Embryonic facial prominence (tissue), 1 donor: ENCODE measurements at regions not wholly inside any gene's neighbourhood (a gene's known extent, or its start where the extent isn't known, plus 50 kb on each side); places are given as distances from the start of the nearest gene placed in this dataset.

Source experiments
- DNase-seq: peaks from one replicate; pipeline ENCODE4 v3.0.0-alpha.2; 2016; ENCODE audit errors: extremely low spot score

DNA sequence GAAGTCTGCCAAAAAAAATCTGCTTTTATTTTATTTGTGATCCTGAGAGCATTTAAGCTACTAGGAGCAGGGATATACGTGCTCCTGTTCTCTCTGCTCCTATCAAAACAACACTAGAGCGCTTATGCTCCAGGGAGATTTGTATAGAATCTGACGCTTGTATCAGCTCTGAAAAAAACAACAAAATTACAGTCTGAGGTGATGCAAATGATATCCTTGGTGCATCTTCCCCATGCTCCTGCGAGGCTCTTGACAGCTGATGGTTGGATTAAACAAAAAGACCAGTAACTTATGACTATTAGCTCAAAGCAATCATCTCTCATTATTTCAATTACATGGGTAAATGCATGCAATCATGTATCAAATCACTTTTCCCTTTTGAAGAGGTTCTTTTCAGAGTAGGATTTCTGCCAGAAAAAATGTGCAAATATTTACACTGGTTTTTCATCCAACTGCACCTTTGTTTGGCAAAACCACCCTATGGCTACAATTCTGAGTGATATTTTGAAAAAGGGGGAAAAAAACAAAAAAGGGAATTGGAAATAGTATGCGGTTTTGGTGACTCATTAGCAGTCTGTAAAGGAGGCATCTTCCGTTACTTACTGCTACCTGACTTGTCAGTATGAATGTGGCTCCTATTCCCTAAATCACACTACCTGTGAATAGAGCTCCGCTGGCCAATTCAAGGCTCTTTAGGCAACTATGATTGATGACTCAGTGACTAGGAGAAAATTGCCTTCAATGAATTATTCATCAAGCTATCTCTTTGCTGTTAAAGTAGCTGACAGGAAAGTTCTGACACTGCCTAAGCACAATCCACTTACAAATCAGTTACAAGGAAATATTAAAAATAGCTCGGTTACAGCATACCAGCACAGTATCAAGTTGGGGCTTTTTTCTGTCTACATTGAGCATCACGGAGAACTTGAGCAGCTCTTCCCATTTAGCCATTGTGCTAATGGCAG is 450.0 kb downstream of the FOXG1 start:
- DNase-seq, result no peak

DNA sequence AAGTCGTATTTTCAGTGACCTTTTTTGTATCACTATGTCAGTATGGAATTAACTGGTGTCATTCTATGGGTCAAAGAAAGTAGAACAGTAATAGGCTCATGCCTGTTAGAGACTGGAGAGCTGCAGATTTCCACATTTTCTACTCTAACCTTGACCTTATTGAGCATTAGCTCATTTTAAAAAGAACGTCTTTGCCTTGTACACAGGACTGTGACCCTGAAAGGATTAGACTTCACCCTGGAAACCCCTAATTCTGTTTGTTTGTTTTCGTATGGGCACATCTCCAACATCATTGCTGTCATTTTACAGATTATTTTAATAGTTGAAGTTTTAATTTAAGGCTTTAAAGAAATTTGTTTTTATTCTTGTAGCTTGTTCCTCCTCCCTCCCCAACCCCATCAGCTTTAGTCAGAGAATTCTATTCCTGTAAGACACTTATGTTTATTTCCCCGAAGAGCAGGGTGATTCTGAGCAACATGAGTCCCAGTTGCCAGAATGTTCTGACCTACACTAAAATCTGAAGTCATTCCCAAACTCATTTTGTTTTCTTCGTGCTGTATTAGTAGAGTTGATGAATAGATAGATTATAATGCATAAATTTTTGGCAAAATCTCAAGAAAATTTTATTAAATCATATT is 451.3 kb downstream of the FOXG1 start:
- DNase-seq, result no peak

DNA sequence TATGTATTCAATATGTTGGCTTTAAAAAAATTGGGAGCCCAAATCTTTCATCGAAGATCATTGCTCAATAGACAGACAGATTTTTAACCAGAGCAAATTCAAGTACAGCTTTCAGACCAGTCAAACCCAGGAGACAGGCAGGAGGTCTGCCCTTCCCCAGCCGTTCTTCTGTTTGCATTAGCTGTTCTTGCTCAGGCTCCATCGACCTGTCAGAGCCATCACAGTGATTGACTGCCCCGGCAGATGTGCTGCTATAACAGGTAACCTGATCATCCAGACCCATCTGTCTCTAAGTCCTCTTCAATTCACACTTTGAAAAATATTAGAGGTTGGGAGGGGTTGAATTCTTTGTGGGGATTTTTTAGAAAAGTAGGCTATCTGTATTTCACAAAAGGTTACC is 453.5 kb downstream of the FOXG1 start:
- DNase-seq, result no peak

DNA sequence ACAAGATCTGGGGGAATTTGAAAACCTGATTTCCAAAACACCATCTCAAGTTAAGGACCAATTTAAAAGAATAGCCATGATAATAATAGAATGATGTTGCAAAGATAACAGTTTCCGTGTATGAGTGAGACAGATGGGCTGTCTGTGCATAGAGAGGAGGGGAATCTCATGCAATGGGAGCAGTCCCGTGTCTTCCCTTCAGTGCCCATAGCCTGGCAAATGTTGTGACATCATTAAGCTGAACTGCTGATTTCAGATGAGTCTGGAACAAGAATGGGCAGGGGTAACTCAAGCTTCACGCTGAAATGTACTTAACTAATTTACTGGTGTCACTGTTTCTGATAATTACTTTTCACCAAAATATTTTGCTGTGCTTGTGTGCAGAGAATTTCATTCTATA is 454.0 kb downstream of the FOXG1 start:
- no peak for DNase-seq

DNA sequence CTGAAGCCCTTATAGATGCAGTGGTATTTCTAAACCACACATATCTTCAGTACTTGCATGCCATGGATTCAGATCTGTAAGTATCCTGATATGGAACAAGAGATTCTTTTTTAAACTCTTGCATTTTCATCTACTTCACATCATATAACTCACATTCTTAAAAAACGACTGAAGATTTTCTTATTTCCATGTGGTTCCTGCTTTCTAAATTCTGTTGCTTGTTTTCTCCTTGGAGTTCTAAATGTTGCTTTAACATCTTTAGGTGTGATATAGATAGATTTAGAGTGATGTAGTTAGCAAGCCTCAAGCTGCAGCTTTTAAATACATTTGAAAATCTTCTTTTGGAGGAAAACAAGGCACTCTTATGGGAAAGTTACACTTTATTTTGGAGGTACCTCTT is 455.4 kb downstream of the FOXG1 start:
- no peak for DNase-seq

DNA sequence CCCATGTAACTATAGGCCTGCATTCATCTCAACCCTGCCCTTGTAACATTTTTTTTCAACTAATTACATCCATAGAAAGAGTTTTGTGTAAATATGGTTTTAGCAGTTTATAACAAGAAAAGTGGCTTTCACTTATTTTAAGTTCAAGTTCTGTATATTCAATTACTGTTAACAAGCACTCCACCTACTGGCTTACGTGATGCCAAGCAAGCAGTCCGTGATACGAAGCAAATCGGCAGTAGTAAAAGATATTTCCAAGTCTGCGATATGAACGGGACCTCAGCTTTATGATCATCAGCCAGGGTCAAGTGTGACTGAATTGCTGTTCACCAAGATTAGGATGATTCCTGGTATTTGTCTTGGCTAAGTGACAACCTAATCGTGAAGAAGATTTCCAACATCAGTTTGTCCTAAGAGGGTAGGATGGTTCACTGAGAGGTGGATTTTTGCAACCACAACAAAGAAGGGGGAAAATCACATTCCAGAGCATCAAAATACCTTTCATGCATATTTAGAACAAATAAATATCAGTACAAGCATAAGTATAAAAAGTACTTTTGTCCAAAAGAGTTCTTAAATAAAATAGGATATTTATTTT is 456.2 kb downstream of the FOXG1 start:
- DNase-seq, result peak; percentile 13

DNA sequence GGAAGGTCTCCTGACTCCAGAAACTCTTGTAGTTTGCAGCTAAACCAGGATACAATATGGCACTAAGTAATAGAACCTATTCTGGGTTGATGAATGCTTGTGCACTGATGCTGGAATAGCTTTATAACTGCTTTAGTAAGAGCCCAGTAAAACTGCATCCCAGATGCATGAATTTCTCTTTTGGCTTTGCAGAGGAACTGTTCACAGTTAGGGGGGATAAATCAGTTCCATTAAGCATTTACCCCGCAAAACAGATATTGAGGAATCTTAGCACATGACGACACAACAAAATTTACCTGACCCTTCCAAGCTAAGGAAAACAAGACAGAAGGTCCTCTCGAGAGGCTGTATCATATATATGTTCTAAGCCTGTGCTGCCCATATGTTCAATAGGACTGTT is 457.4 kb downstream of the FOXG1 start:
- DNase-seq, result no peak

DNA sequence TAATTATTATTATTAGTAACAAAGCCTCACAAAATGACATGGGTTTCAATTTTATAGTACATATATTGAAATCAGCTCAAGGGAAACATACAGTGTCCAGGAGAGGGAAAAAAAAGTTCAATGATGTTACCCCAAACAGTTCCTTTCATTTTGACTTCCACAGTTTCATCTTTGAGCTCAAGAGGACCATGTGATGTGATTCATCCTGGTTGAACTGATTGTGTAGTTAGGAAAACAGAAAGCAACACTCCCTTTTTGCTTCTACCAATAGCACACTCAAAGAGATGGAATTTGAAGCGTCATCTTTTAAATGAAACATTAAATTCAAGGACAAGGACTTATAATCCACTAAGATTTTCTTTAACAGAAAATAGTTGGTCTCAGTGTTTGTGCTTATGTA is 461.0 kb downstream of the FOXG1 start:
- DNase-seq, result no peak

DNA sequence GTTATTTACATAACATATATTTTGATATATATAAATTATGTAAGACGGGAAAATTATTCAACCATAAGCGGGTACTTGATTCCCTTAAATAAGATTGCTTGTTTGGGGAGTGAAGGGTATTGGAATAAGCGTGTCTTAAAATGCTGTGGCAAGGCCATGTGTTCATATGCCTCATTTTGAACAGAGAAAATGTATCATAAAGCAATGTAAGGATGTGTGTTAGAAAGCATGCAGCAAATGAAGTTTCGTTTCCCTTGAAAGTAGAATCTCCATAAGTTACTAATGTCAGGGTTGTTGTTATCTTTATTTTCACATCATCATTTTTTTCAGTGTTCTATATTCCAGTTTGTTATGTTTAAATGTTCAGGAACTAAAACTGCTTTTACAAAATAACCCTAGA is 465.6 kb downstream of the FOXG1 start:
- no peak for DNase-seq

DNA sequence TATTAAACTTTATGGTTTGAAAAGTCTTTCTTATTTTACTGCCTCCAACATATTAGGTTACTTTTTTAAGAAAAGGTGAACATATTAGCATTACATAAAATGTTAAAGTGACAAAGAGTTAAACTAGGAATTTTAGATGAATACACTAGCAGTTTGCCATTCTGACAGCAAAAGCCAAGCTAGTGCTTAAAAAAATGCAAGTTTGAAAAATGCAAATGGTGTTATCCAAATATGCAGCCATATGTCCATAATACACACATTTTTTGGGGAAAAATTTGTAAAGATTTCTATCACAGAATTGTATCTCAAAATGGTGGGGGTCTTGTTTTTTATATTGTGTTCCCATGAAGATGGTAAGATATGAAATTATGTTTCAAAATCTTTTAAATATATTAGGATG is 466.1 kb downstream of the FOXG1 start:
- no peak for DNase-seq

DNA sequence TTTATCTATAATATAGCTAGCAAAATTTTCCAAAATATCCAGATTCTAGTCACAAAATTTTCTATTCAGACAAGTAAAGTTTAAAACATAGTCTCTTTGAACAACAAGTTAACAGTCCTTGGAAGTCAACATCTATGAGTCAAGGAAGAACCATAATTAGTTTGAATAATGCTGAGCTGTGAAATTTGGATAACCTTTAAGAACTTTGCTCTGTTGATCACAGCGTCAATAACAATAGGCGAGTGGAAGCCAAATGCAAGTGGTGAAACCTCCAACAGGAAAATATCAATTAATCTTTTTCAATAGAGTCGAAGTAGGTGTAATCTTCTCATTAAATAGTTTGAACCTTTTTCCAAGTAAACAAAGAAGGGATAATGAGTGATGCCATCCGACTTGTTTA is 466.6 kb downstream of the FOXG1 start:
- no peak for DNase-seq

DNA sequence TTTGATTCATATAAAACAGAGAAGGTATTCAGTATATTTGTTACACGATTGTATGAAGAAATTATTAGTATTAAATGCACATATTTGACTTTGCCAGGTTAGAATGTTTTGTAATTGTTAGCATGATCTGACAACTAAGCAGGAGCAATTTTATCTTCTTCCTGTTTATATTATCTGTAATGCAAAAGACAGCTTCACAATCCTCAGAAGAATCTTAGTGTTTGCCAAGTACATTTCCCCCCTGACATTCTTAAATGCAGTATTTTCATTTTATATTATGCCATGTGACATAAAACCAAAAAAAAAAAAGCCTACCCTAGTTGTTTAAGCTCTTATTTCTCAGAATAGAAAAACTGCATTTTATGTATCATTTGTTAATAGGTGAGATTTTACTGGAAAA is 469.4 kb downstream of the FOXG1 start:
- no peak for DNase-seq

DNA sequence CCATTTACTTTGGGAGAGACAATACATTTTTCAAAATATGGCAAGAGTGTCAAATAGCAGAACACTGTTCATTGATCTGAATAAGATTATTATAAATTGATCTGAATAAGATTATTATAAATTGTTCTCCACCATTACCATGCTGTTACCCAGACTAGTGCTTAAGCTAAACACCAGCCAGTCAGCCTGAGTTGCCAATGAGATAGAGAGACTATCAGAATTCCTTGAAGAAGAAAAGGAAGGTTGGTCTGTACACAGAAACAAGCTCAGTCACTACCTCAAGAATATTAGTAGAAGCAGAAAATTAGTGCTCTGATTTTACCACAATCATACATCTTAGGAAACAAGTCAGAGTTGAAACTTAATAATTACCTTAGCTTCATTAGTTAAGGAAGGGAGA is 469.8 kb downstream of the FOXG1 start:
- DNase-seq, result no peak

DNA sequence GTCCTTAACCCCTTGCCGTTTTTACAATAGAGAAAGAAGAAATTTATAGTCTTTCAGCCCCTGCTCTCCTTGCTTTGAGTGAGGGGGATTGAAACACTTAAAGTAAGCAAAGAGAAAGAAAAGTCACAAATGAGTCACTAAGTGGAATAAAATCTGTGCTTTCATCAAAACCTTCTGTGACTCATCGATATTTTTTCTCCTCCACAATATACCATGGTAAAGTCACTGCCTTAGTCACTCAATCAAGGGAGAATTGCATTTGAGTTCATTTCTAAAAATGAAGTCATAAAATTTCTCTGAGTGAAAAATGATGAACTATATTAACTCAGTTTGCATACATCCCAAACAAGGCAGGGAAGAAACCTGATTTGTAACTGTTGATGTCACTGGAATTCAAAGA is 470.3 kb downstream of the FOXG1 start:
- DNase-seq, result no peak

DNA sequence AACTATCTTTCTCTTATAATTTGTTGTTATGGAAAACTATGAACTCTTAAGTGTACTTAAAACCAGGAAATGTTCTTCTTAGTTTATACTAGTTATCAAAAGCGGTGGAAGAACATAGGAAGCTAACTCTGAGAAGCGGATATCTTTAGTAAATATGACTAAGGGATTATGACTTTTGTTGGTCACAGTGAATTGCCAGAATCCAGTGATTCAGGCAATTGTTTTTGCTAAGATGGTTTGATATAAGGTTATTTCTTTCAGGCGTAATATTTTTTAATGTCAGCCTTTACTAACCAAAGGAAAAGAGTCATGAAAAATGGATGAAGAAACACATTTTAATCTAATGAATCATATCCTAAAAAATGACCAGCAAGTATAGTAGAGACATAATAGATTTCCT is 473.5 kb downstream of the FOXG1 start:
- no peak for DNase-seq

DNA sequence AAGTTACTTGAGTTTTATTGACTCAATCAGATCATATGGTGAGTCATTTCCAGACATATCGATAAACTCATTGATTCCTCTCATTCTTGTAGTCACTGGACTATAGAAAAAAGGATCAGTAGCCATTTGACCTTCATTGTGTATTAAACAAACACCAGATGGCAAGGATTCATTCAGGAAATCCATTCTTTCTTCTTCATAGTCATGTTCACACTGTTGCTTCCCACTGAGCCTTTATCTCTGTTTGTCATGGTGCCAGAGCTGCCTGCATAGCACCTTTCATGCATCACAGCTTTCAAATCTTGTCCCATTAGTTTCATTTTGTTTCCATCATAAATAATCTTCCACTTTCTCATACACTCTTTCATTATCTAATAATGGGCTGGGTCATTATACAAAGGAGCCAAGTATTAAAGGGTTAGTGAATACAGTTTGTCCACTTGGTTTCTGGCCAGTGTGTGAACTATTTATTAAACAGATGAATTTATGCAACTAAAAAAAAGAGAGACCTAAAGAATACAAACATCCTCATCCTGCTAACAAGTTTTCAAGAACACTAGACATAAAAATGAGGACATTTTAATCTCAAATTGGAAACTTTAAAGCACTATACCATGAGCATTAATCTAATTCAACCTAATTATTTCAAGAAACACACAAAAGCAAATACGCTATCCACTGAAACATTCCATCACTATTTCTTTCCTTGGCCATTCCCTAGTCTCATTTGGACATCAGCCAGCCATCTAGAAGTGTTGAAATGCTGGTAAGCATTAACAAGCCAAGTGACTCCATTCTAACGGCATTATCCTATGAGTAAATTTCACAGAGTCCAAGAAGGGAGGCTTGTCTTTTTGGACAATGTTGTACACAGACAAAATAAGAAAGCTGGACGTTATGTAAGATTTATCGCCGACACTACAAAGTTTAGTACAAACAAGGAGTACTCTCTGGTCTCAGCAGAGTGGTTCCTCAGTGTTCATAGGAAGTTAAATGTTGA is 476.5 kb downstream of the FOXG1 start:
- no peak for DNase-seq

DNA sequence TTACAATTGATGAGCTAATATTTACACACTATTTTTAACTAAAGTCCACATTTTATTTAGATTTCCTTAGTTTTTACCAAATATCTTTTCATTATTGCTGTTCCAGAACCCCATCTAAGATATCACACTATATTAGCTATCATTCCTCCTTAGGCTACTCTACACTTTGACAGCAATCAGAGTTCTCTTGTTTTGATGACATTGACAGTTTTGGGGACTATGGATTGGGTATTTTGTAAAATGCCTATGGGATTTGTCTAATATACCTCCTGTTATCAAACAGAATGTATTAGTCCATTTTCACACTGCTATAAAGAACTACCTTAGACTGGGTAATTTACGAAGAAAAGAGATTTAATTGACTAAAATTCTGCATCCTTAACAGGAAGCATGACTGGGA is 489.1 kb downstream of the FOXG1 start:
- no peak for DNase-seq

DNA sequence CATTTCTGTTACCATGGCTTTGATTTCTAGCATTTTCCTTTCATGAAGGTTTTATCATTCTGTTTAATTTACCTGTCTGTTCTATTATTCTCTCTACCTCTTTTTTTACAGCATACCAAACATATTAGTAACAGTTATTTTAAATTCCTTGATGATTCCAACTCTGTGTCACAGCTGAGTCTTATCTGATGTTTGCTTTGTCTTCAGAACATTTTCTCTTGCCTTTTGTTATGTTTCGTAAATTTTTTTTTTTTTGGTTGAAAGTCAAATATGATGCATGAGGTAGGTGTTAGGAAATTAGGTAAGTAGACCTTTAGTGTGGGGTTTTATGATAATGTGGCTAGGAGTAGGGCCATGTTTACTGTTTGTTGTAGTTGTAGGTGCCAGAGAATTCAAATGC is 496.4 kb downstream of the FOXG1 start:
- no peak for DNase-seq

DNA sequence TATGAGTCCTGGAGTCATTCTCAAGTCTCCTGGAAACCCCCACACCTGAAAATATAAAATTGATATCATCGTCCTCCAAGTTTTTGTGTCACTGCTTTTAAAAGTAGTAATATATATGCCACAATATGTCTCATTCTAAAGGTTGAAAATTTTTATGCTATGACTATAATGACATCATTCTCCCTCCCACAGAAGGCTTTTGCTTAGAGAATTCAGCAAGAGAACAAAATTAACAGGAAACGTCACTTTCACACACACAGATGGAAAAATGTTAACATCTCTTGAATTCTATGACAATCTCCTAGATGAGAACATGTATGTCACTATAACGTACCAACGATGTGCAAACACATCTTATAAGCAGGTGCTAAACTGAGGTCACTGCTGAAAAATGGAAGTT is 498.3 kb downstream of the FOXG1 start:
- DNase-seq, result no peak

DNA sequence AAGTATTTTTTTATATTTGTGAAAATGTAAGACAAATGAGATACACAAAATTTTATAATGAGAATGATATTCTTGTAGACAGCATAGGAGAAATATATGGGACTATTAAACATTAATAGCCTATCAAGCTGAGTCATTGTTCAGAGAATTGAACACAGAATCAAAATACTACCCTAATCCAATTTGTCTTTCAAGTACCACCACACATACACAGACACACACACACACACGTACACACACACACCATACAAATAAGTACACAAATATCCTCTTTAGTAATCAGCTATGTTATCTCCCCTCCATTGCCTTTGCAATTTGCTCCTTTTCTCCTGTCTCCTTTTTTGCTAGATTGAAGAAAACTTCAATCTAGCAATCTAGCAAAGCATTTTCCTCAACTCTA is 499.3 kb downstream of the FOXG1 start:
- no peak for DNase-seq

DNA sequence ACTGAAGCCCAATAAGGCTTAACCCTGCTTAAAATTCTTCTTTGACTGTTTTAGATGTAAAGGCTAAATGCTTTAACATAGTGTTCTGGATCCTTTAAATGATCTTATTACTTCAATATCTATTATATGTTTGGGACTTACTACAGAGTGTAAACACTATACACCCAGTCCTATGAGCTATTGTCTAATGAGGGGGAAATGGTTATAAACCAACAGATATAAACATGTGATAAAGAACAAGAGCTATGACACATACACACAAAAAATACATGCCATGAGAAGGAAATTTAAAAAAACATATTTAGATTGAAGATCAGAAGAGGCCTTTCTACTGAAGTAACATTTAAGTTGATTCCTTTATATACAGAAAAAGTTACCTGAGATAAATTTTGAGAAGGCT is 505.1 kb downstream of the FOXG1 start:
- no peak for DNase-seq

DNA sequence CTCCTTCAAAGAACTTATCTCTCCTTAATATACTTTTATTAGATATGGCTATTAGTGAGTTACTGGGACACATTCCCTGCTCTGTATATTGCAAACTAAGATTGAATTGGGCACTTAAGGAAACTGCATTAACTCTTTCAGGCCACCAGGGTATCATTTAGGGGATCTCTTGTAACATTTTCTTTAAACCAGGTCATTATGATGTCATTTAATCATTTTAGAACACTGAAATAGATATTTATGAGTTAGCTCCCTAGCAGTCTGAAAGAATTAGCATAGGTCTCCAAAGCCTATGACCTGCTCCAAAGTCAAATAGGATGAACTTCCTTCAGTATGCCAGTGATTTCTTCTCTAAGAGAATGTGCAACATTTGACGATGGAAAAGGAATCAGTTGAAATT is 506.9 kb downstream of the FOXG1 start:
- no peak for DNase-seq
